Left ventricle myocardium inferior (tissue), 1 donor: ENCODE measurements at regions not wholly inside any gene's neighbourhood (a gene's known extent, or its start where the extent isn't known, plus 50 kb on each side); places are given as distances from the start of the nearest gene placed in this dataset.

ENCODE experiments used
- DNase-seq: peaks from one replicate; pipeline ENCODE4 v3.0.0-alpha.2; 2020
- H3K27ac ChIP-seq: fragments of 200-600 bp; replicated peaks from 2 replicates; pipeline ENCODE4 v1.8.0; 2021
- H3K27me3 ChIP-seq: fragments of 200-600 bp; 2 replicates; pipeline ENCODE4 v1.8.0; 2021; ENCODE audit warnings: low read depth
- H3K36me3 ChIP-seq: fragments of 200-600 bp; 2 replicates; pipeline ENCODE4 v1.8.0; 2021
- H3K4me1 ChIP-seq: fragments of 200-600 bp; 2 replicates; pipeline ENCODE4 v1.8.0; 2021
- H3K4me3 ChIP-seq: fragments of 200-600 bp; 2 replicates; pipeline ENCODE4 v1.8.0; 2021; ENCODE audit warnings: mild to moderate bottlenecking, moderate library complexity
- H3K9me3 ChIP-seq: fragments of 200-600 bp; replicated peaks from 2 replicates; pipeline ENCODE4 v1.8.0; 2021
- CTCF ChIP-seq: fragments of 200-600 bp; IDR thresholded peaks from 2 replicates; pipeline ENCODE4 v1.8.0; 2021; ENCODE audit warnings: antibody characterized with exemption, mild to moderate bottlenecking, borderline replicate concordance
- intact Hi-C: fragments of 100-400 bp; cut with micrococcal nuclease; formaldehyde crosslinking; loops from one replicate; pipeline ENCODE4 v1.11.0; 2022
- donor health status: DM: no; HTN: yes; CAD: no; lungs with severe emphysema.

GRCh38 chr15:94119923-94120775 is 111.2 kb upstream of the MCTP2 start:
- TF ChIP-seq CTCF: peak; percentile 88
- Histone ChIP-seq H3K27ac (peak overlapping the region; percentile 73), H3K36me3 (no peaks in the 10 kb centered on the region), H3K4me1 (peaks cover 6% of the 10 kb centered on the region), H3K27me3 (no peaks in the 10 kb centered on the region), H3K4me3 (no peak overlapping the region), H3K9me3 (no peaks in the 10 kb centered on the region)
- intact Hi-C loops: loop anchor here (5.0 kb wide), 1 partner anchor 1093 kb away; no protein-coding TSS in a partner anchor
- peak; percentile 27 for DNase-seq

- no peaks in the 10 kb centered on the region for H3K9me3 ChIP-seq
- no peaks in the 10 kb centered on the region for H3K36me3 ChIP-seq
- no peak for TF ChIP-seq CTCF
- peak overlapping the region; percentile 73 for H3K27ac ChIP-seq
- H3K4me1 ChIP-seq: peaks cover 6% of the 10 kb centered on the region
- H3K27me3 ChIP-seq: no peaks in the 10 kb centered on the region
- intact Hi-C loops: no loop called here
- H3K4me3 ChIP-seq: no peak overlapping the region
- DNase-seq: peak; percentile 62
These were observed 112.0 kb upstream of the MCTP2 start for GRCh38 chr15:94119298-94119811.

GRCh38 chr15:94110476-94111130 is 120.8 kb upstream of the MCTP2 start:
- no peak for DNase-seq
- peaks cover 17% of the 10 kb centered on the region for H3K27me3 ChIP-seq
- H3K4me3 ChIP-seq: no peak overlapping the region
- no peaks in the 10 kb centered on the region for H3K4me1 ChIP-seq
- H3K9me3 ChIP-seq: no peaks in the 10 kb centered on the region
- intact Hi-C loops: no loop called here
- no peaks in the 10 kb centered on the region for H3K36me3 ChIP-seq
- H3K27ac ChIP-seq: no peak overlapping the region
- TF ChIP-seq CTCF: no peak

- Histone ChIP-seq H3K9me3 (no peaks in the 10 kb centered on the region), H3K27ac (no peak overlapping the region), H3K36me3 (no peaks in the 10 kb centered on the region), H3K27me3 (peaks cover 22% of the 10 kb centered on the region), H3K4me1 (no peaks in the 10 kb centered on the region), H3K4me3 (no peak overlapping the region)
- intact Hi-C loops: no loop called here
- TF ChIP-seq CTCF: no peak
- DNase-seq: no peak
These were observed 123.7 kb upstream of the MCTP2 start for GRCh38 chr15:94107652-94108051.

- H3K27ac ChIP-seq: no peak overlapping the region
These were observed 125.6 kb upstream of the MCTP2 start for GRCh38 chr15:94105760-94106159.

More at GRCh38 chr15:94105760-94106159, 125.6 kb upstream of the MCTP2 start:
- TF ChIP-seq CTCF: no peak
- no peak for DNase-seq
- intact Hi-C loops: no loop called here
- Histone ChIP-seq H3K27me3 (peaks cover 19% of the 10 kb centered on the region), H3K4me1 (no peaks in the 10 kb centered on the region), H3K9me3 (no peaks in the 10 kb centered on the region), H3K36me3 (no peaks in the 10 kb centered on the region), H3K4me3 (no peak overlapping the region)
